K562 (cell line): ENCODE measurements at regions not wholly inside any gene's neighbourhood (a gene's known extent, or its start where the extent isn't known, plus 50 kb on each side); places are given as distances from the start of the nearest gene placed in this dataset.

Source experiments
- ATAC-seq: fragments of 200-7000 bp; cut with Tn5 transposase; 3 replicates; pipeline ENCODE4 v1.9.1; 2020; ENCODE audit warnings: moderate library complexity
- BruUV-seq: library from RNA; stranded (reverse); fragments of 400-500 nt; replicated peaks from 2 replicates; lab custom pipeline; 2021; lab: Mats Ljungman, UMichigan
- CTCF ChIA-PET: fragments of 300-600 bp; formaldehyde crosslinking; extraction: SDS; loops from one replicate; lab custom pipeline; 2021; ENCODE audit warnings: low intra/inter-chr PET ratio; lab: Yijun Ruan, JAX
- POLR2A ChIA-PET: fragments of 300-600, 350-650 bp; sonication (Branson Sonifier 250); formaldehyde crosslinking; extraction: SDS; loops from one replicate; lab custom pipeline; 2021; ENCODE audit warnings: antibody characterized with exemption, inconsistent platforms; lab: Yijun Ruan, JAX
- DNase-seq, 4 experiments: peaks; one replicate each; pipeline versions ENCODE4 v3.0.0 to v3.0.0-alpha.2; 2011 to 2018; ENCODE audit warnings: low spot score in 3 of 4, mixed read lengths in 3 of 4; ENCODE audit errors: extremely low read depth in 1 of 4
- FAIRE-seq: peaks from 2 replicates; lab custom pipeline; 2011; peaks lifted over from hg19 to GRCh38; lab: Jason Lieb, UNC
- H2AFZ ChIP-seq: 2 replicates; pipeline ENCODE4 v1.6.0; 2011; ENCODE audit warnings: low read depth, low read length, control low read depth, inconsistent platforms
- H3K27ac ChIP-seq: fragments of 200-600 bp; 3 replicates; pipeline ENCODE4 v1.8.0; 2011; ENCODE audit warnings: low read depth, mild to moderate bottlenecking, control low read depth, inconsistent platforms, low read length, moderate library complexity, mixed read lengths; ENCODE audit errors: extremely low read depth
- H3K27me3 ChIP-seq, 2 experiments: fragments of 300-600 bp in 1 of 2; 2 replicates in 1 of 2; 3 replicates in 1 of 2; pipeline versions ENCODE4 v1.6.0 to v1.8.0; 2011; ENCODE audit warnings: inconsistent platforms in 2 of 2, low read length in 2 of 2, mild to moderate bottlenecking in 1 of 2, mixed read lengths in 1 of 2, moderate library complexity in 1 of 2; ENCODE audit not compliant: control insufficient read depth in 2 of 2, insufficient read depth in 2 of 2
- H3K36me3 ChIP-seq: fragments of 300-600 bp; 3 replicates; pipeline ENCODE4 v1.8.0; 2011; ENCODE audit warnings: mild to moderate bottlenecking, low read length, inconsistent platforms; ENCODE audit not compliant: control insufficient read depth, insufficient read depth
- H3K4me1 ChIP-seq, 2 experiments: fragments of 200-600 bp in 1 of 2; replicated peaks in 1 of 2; 2 replicates in 1 of 2; 3 replicates in 1 of 2; pipeline versions ENCODE4 v1.5.1 to v1.8.0; 2011; ENCODE audit warnings: inconsistent platforms in 2 of 2, low read length in 2 of 2, mild to moderate bottlenecking in 1 of 2, mixed read lengths in 1 of 2, moderate library complexity in 1 of 2; ENCODE audit not compliant: control insufficient read depth in 2 of 2, insufficient read depth in 2 of 2
- H3K4me2 ChIP-seq: 2 replicates; pipeline ENCODE4 v1.6.1; 2011; ENCODE audit warnings: low read length, control low read depth, inconsistent platforms, mixed read lengths; ENCODE audit not compliant: insufficient read depth
- H3K4me3 ChIP-seq: fragments of 200-600 bp; sonication (generic), shearing (Covaris generic); 2 replicates; pipeline ENCODE4 v1.5.1; 2016; ENCODE audit warnings: control low read depth, inconsistent platforms
- H3K79me2 ChIP-seq: fragments of 200-600 bp; 3 replicates; pipeline ENCODE4 v1.8.0; 2011; ENCODE audit warnings: low read length, inconsistent platforms; ENCODE audit not compliant: control insufficient read depth, insufficient read depth
- H3K9ac ChIP-seq, 2 experiments: 2 replicates each; pipeline versions ENCODE4 v1.6.0 to v1.6.1; 2011; ENCODE audit warnings: low read depth in 2 of 2, low read length in 2 of 2, control low read depth in 1 of 2, inconsistent platforms in 1 of 2, mild to moderate bottlenecking in 1 of 2, mixed read lengths in 1 of 2; ENCODE audit not compliant: insufficient read depth in 1 of 2
- H3K9me1 ChIP-seq: one replicate; pipeline ENCODE4 v1.6.0; 2011; ENCODE audit warnings: inconsistent platforms, mild to moderate bottlenecking, low read length, moderate library complexity; ENCODE audit not compliant: control insufficient read depth, insufficient read depth
- H3K9me3 ChIP-seq: replicated peaks from 2 replicates; pipeline ENCODE4 v1.5.1; 2011; ENCODE audit warnings: low read depth, low read length, inconsistent platforms; ENCODE audit not compliant: control insufficient read depth, insufficient read depth
- H4K20me1 ChIP-seq: replicated peaks from 2 replicates; pipeline ENCODE4 v1.6.1; 2011; ENCODE audit warnings: low read length, inconsistent platforms, mixed read lengths; ENCODE audit not compliant: control insufficient read depth, insufficient read depth
- NRF1 ChIP-seq, 2 experiments: fragments of 450-650 bp; IDR thresholded peaks in 1 of 2; conservative IDR thresholded peaks in 1 of 2; 2 replicates each; pipeline ENCODE4 v1.6.1; 2014; ENCODE audit warnings: mild to moderate bottlenecking in 2 of 2
- ZKSCAN3 ChIP-seq: fragments of 250-450 bp; sonication (Bioruptor Pico); IDR thresholded peaks from 2 replicates; pipeline ENCODE4 v1.4.0; 2020
- ZNF143 ChIP-seq: sonication (generic); formaldehyde crosslinking; IDR thresholded peaks from 2 replicates; pipeline ENCODE4 v1.9.0; 2022; ENCODE audit warnings: mild to moderate bottlenecking, missing genetic modification reagents
- ZNF146 ChIP-seq: IDR thresholded peaks from one replicate; pipeline ENCODE4 v1.6.1; 2018; ENCODE audit warnings: missing compliant biosample characterization; ENCODE audit not compliant: unreplicated experiment
- WGBS: fragments of 100-300 bp; shearing (Covaris generic); methylation state at CpG from one replicate; pipeline ENCODE4 v1.1.6; 2016; ENCODE audit warnings: low coverage, mixed read lengths; ENCODE audit not compliant: insufficient coverage; ENCODE audit errors: missing lambda C conversion rate; 5-methylcytosine and 5-hydroxymethylcytosine counted together
- in situ Hi-C: fragments of 300-500 bp; cut with MboI; formaldehyde crosslinking; loops from 4 replicates; pipeline ENCODE4 v1.15.0; 2018; ENCODE audit warnings: inconsistent platforms, mixed read lengths
- intact Hi-C: fragments of 100-400 bp; cut with micrococcal nuclease; formaldehyde crosslinking; loops from 2 replicates; pipeline ENCODE4 v1.14.2; 2022

DNA sequence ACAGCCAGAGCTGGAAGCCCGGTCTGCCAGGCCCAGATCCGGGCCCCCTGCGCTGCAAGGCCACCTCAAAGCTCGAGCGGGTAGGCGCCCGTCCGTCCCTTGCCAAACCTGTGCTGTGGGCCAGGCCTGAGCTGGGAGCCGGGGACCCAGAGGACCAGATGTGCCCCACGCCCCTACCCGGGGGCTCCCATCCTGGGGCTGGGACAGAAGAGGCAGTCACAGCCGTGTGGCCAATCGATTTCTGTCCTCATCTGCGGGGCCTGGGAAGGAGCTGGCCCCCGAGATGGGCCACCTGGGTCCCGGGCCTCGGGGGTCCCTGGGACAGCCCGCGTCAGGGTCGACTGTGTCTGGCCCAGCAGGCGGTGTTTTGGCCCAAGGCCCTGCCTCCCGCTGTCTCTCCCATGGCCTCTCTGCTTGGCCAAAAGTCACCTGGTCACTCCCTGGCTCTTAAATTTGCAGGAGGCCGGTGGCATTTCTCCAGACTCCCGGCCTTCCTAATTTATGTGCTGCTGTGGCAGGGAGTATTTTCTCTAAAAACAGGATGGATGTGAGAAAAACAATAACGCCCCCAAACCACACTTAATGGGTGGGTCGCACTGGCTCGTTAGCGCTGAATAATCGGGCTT lies 63.8 kb downstream of the UNCX start:
- FAIRE-seq: no peak
- no peak overlapping the region for H3K4me2 ChIP-seq
- TF ChIP-seq NRF1 (conservative IDR thresholded peaks at IDR 0.05 in 1 of 2, IDR thresholded peaks at IDR 0.05 in 1 of 2): no peak
- no peak for TF ChIP-seq ZKSCAN3 (CRISPR knock-in tag)
- ChIA-PET CTCF (no interaction called here), POLR2A (no interaction called here)
- peaks cover 14% of the 10 kb centered on the region; the same call in 1 of the 2 replicates for H4K20me1 ChIP-seq
- no peaks in the 10 kb centered on the region for H3K36me3 ChIP-seq
- H3K4me3 ChIP-seq: no peak overlapping the region
- peaks cover 25 to 75% of the 10 kb centered on the region in 2 experiments for H3K27me3 ChIP-seq
- no peaks in the 10 kb centered on the region for H3K79me2 ChIP-seq
- no peak overlapping the region for H3K9ac ChIP-seq
- DNase-seq: no peak
- no TSS peak for BruUV-seq
- no peaks in the 10 kb centered on the region for H3K9me3 ChIP-seq
- no peak for ATAC-seq
- in situ Hi-C loops: no loop called here
- WGBS: 4% methylated on average over 21 of the region's 29 CpGs
- H2AFZ ChIP-seq: no peak overlapping the region
- H3K9me1 ChIP-seq: no peaks in the 10 kb centered on the region
- intact Hi-C loops: no loop called here
- peaks cover 0 to 33% of the 10 kb centered on the region in 2 experiments; a peak in 2 of 5 replicates for H3K4me1 ChIP-seq
- H3K27ac ChIP-seq: no peak overlapping the region

DNA sequence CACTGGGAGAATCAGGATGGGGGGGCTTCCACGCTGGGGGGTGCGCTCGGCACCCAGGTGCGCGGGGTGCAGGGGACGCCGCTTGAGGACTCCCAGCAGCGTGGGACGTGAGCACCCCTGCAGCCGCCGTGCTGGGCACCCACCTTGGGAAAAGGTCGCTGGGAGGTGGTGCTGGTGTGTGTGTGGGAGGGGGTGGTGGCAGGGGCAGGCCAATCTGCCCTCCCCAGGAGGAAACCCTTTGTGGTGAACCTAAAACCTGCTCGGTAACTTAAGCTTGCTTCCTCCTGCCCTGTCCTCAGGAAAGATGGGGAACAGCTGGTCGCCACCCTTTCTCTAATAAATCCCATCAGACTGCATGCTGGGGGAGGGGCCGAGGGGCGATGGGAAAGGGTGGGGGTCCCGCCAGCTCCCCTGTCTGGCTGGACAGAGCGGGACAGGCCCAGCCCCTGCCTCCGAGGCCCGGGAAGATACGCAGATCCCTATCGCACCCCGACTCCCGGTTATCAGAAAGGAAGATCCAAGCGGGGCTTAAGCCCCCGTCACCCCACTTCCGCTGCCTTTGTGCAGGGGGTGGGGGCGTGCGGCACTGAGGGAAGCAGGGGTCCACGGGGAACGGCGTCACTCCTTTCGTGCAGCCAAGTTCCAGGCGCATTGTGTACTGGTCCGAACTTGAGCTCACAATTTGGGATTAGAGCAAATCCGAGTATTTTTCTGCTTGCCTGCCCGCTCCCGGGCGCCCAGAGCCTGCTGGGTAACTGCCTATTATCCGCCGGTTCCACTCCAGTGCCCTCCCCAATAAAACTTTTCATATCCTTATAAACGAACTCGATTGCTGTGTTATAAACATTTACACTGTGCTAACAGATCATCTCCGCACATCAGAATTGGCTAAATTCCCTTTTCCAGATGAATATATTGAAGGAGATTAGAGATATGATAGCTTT lies 64.6 kb downstream of the UNCX start:
- FAIRE-seq (no peak), DNase-seq (no peak), ATAC-seq (no peak)
- in situ Hi-C loops: no loop called here
- intact Hi-C loops: no loop called here
- Histone ChIP-seq H4K20me1 (peaks cover 14% of the 10 kb centered on the region; the same call in 1 of the 2 replicates), H3K27ac (no peak overlapping the region), H3K4me1 (peaks cover 0 to 34% of the 10 kb centered on the region in 2 experiments; a peak in 2 of 5 replicates), H3K9me1 (no peaks in the 10 kb centered on the region), H3K9ac (no peak overlapping the region), H3K4me2 (no peak overlapping the region), H3K79me2 (no peaks in the 10 kb centered on the region), H3K9me3 (no peaks in the 10 kb centered on the region), H3K36me3 (no peaks in the 10 kb centered on the region), H3K4me3 (no peak overlapping the region), H2AFZ (no peak overlapping the region), H3K27me3 (peaks cover 26 to 74% of the 10 kb centered on the region in 2 experiments)
- TF ChIP-seq ZNF143 (CRISPR knock-in tag) (no peak), ZNF146 (CRISPR knock-in tag) (no peak)
- ChIA-PET POLR2A (interaction anchor here (0.7 kb wide), 1 partner anchor 995 kb away, joined by 3 read pairs; no protein-coding TSS in a partner anchor), CTCF (interaction anchor here (0.7 kb wide), 1 partner anchor 234 kb away, joined by 3 read pairs; no protein-coding TSS in a partner anchor)
- 9% methylated on average over 27 of the region's 44 CpGs for WGBS
- BruUV-seq: no TSS peak
